Hepatocyte (in vitro differentiated cells): ENCODE measurements at regions not wholly inside any gene's neighbourhood (a gene's known extent, or its start where the extent isn't known, plus 50 kb on each side); places are given as distances from the start of the nearest gene placed in this dataset.

ENCODE experiments used
- EZH2 ChIP-seq: fragments of 200-600 bp; sonication (generic); IDR thresholded peaks from 2 replicates; pipeline ENCODE4 v1.6.1; 2016; ENCODE audit warnings: antibody characterized with exemption, mild to moderate bottlenecking, borderline replicate concordance
- TF ChIP-seq, protein P1 (sequence below): fragments of 200-600 bp; sonication (generic); IDR thresholded peaks from 2 replicates; pipeline ENCODE4 v1.5.1; 2016; ENCODE audit warnings: antibody characterized with exemption, mild to moderate bottlenecking; ENCODE audit not compliant: poor library complexity

DNA sequence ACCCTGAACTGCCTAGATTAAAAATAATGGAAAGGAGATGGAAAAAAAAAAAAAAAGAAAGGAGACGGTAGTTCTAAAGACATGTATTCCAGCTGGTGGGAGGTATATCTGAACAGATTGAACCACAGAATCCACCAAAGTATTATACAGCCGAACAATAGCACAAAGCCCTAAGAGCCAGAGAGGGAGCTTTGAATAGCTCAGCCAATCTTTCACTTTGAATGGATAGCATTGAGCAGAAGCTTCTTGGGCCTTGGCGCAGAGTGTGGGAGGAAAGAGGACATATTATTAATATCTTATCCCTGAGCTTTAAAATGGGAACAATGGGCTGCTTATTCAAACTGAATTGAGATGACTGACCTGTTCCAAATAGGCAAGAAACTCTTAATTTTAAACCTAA, 147.8 kb upstream of the PAQR3 start:
- TF ChIP-seq, protein P1, sequence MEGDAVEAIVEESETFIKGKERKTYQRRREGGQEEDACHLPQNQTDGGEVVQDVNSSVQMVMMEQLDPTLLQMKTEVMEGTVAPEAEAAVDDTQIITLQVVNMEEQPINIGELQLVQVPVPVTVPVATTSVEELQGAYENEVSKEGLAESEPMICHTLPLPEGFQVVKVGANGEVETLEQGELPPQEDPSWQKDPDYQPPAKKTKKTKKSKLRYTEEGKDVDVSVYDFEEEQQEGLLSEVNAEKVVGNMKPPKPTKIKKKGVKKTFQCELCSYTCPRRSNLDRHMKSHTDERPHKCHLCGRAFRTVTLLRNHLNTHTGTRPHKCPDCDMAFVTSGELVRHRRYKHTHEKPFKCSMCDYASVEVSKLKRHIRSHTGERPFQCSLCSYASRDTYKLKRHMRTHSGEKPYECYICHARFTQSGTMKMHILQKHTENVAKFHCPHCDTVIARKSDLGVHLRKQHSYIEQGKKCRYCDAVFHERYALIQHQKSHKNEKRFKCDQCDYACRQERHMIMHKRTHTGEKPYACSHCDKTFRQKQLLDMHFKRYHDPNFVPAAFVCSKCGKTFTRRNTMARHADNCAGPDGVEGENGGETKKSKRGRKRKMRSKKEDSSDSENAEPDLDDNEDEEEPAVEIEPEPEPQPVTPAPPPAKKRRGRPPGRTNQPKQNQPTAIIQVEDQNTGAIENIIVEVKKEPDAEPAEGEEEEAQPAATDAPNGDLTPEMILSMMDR = no peak
- TF ChIP-seq EZH2 = no peak
